PC-3 (cell line): ENCODE measurements at regions not wholly inside any gene's neighbourhood (a gene's known extent, or its start where the extent isn't known, plus 50 kb on each side); places are given as distances from the start of the nearest gene placed in this dataset.
"Not testable (repeated sequence)": the region's sequence is repeated elsewhere in the genome, so short reads cannot be mapped to it uniquely, and the experiment has no call there.

Experiments
- ATAC-seq: fragments of 200-7000 bp; cut with Tn5 transposase; 2 replicates; pipeline ENCODE4 v1.9.1; 2020; ENCODE audit warnings: mild to moderate bottlenecking, moderate library complexity
- BruUV-seq: library from RNA; stranded (reverse); fragments of 400-500 nt; replicated peaks from 2 replicates; lab custom pipeline; 2021; lab: Mats Ljungman, UMichigan
- CTCF ChIA-PET: fragments of 300-600 bp; sonication (Branson Sonifier 250); formaldehyde crosslinking; loops from one replicate; lab custom pipeline; 2022; ENCODE audit warnings: antibody characterized with exemption; lab: Charles Lee
- POLR2A ChIA-PET: fragments of 300-600 bp; sonication (Branson Sonifier 250); formaldehyde crosslinking; loops from one replicate; lab custom pipeline; 2022; ENCODE audit warnings: antibody characterized with exemption; ENCODE audit not compliant: unreplicated experiment; lab: Charles Lee
- DNase-seq: peaks from one replicate; pipeline ENCODE4 v3.0.0-alpha.2; 2015
- H2AFZ ChIP-seq: fragments of 300-600 bp; sonication (generic); 2 replicates; pipeline ENCODE4 v1.6.0; 2016; ENCODE audit warnings: antibody characterized with exemption, low read length
- H3F3A ChIP-seq: fragments of 300-600 bp; sonication (generic); one replicate; pipeline ENCODE4 v1.6.0; 2017; ENCODE audit warnings: antibody characterized with exemption, low read length, control low read depth, mild to moderate bottlenecking; ENCODE audit not compliant: unreplicated experiment
- H3K27ac ChIP-seq: fragments of 300-600 bp; sonication (generic); 2 replicates; pipeline ENCODE4 v1.5.1; 2016; ENCODE audit warnings: mild to moderate bottlenecking, low read length
- H3K27me3 ChIP-seq: fragments of 300-600 bp; sonication (generic); 2 replicates; pipeline ENCODE4 v1.6.1; 2016; ENCODE audit warnings: low read length, mixed read lengths
- H3K36me3 ChIP-seq: fragments of 300-600 bp; sonication (generic); 2 replicates; pipeline ENCODE4 v1.6.1; 2016; ENCODE audit warnings: low read depth, mixed run types, low read length, mixed read lengths
- H3K4me1 ChIP-seq: fragments of 300-600 bp; sonication (generic); 2 replicates; pipeline ENCODE4 v1.5.1; 2016; ENCODE audit warnings: low read length; ENCODE audit not compliant: insufficient read depth
- H3K4me2 ChIP-seq: fragments of 300-600 bp; sonication (generic); 2 replicates; pipeline ENCODE4 v1.6.0; 2016; ENCODE audit warnings: low read length
- H3K4me3 ChIP-seq: fragments of 300-600 bp; sonication (generic); 2 replicates; pipeline ENCODE4 v1.5.1; 2016; ENCODE audit warnings: mild to moderate bottlenecking, low read length, mixed read lengths
- H3K79me2 ChIP-seq: fragments of 300-600 bp; sonication (generic); 2 replicates; pipeline ENCODE4 v1.6.1; 2017; ENCODE audit warnings: low read length, mixed read lengths
- H3K9ac ChIP-seq: fragments of 300-600 bp; sonication (generic); 2 replicates; pipeline ENCODE4 v1.6.0; 2016; ENCODE audit warnings: mild to moderate bottlenecking, low read length
- H3K9me2 ChIP-seq: fragments of 300-600 bp; sonication (generic); replicated peaks from 2 replicates; pipeline ENCODE4 v1.6.1; 2016; ENCODE audit warnings: mixed run types, low read length, mixed read lengths
- H3K9me3 ChIP-seq: fragments of 300-600 bp; sonication (generic); 2 replicates; pipeline ENCODE4 v1.6.1; 2016; ENCODE audit warnings: low read length, mixed read lengths
- H4K20me1 ChIP-seq: fragments of 300-600 bp; sonication (generic); 2 replicates; pipeline ENCODE4 v1.6.1; 2016; ENCODE audit warnings: low read length, mixed read lengths
- CTCF ChIP-seq: fragments of 300-600 bp; sonication (generic); conservative IDR thresholded peaks from 2 replicates; pipeline ENCODE4 v1.5.1; 2017; ENCODE audit warnings: antibody characterized with exemption, low read depth, mild to moderate bottlenecking, low read length
- EZH2 ChIP-seq: fragments of 300-600 bp; sonication (generic); IDR thresholded peaks from one replicate; pipeline ENCODE4 v1.6.1; 2017; ENCODE audit warnings: antibody characterized with exemption, mild to moderate bottlenecking, low read length; ENCODE audit not compliant: unreplicated experiment
- EZH2phosphoT487 ChIP-seq: fragments of 300-600 bp; sonication (generic); IDR thresholded peaks from 2 replicates; pipeline ENCODE4 v1.6.1; 2018; ENCODE audit warnings: mild to moderate bottlenecking, antibody characterized with exemption, low read length, borderline replicate concordance
- intact Hi-C: fragments of 100-400 bp; cut with micrococcal nuclease; formaldehyde crosslinking; loops from 2 replicates; pipeline ENCODE4 v1.9.0; 2023

DNA sequence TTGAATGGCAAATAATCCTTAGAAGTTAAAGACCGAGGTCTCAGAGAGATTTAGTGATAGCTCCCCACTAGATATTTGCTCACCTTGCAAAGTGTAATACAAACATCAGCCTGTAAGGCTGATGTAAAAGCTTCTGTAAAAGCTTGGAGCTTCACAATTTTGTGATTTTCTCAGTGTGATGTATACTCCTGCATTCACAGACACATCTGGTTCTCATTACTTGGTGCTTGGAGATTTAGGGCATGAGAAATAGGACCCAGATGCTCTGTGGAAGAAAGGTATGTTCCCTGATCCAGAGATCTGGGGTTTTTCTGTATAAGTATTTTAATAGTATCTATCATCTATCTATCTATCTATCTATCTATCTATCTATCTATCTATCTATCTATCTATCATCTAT, 1664.3 kb downstream of the C4orf33 start:
- Histone ChIP-seq H3K79me2 (no peaks in the 10 kb centered on the region), H4K20me1 (no peaks in the 10 kb centered on the region), H2AFZ (no peak overlapping the region), H3K27ac (no peak overlapping the region), H3K36me3 (no peaks in the 10 kb centered on the region), H3K4me2 (no peak overlapping the region), H3F3A (no peaks in the 10 kb centered on the region), H3K4me1 (no peaks in the 10 kb centered on the region), H3K4me3 (no peak overlapping the region), H3K27me3 (no peaks in the 10 kb centered on the region), H3K9me2 (no peaks in the 10 kb centered on the region), H3K9ac (no peak overlapping the region), H3K9me3 (no peaks in the 10 kb centered on the region)
- DNase-seq (no peak), ATAC-seq (no peak)
- ChIA-PET POLR2A (interaction anchor here (0.8 kb wide), 1 partner anchor 39 kb away, joined by 3 read pairs; no protein-coding TSS in a partner anchor), CTCF (no interaction called here)
- TF ChIP-seq CTCF (no peak), EZH2phosphoT487 (no peak), EZH2 (no peak)
- no TSS peak for BruUV-seq
- intact Hi-C loops, result no loop called here

DNA sequence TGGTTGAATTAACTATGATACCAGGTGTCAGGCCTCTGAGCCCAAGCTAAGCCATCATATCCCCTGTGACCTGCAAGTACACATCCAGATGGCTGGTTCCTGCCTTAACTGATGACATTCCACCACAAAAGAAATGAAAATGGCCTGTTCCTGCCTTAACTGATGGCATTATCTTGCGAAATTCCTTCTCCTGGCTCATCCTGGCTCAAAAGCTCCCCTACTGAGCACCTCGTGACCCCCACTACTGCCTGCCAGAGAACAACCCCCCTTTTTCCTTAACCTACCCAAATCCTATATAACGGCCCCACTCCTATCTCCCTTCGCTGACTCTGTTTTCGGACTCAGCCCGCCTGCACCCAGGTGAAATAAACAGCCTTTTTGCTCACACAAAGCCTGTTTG, 1671.4 kb downstream of the C4orf33 start:
- H3K9me2 ChIP-seq, H3K36me3 ChIP-seq, H3K9me3 ChIP-seq, H3K27ac ChIP-seq, H3F3A ChIP-seq, H3K27me3 ChIP-seq, intact Hi-C loops, H3K4me2 ChIP-seq, H4K20me1 ChIP-seq, POLR2A ChIA-PET, BruUV-seq, CTCF ChIA-PET, H2AFZ ChIP-seq, H3K79me2 ChIP-seq, DNase-seq, H3K4me1 ChIP-seq, ATAC-seq, H3K9ac ChIP-seq, H3K4me3 ChIP-seq: not testable (repeated sequence)

GRCh38 chr4:130772966-130773365, 1677.0 kb downstream of the C4orf33 start:
- intact Hi-C loops, H2AFZ ChIP-seq, H3K4me1 ChIP-seq, H3K27ac ChIP-seq, H3K9me2 ChIP-seq, H3K36me3 ChIP-seq, H3K27me3 ChIP-seq, H3K4me2 ChIP-seq, H3K9me3 ChIP-seq, H3F3A ChIP-seq, H4K20me1 ChIP-seq, CTCF ChIA-PET, H3K4me3 ChIP-seq, DNase-seq, H3K79me2 ChIP-seq, POLR2A ChIA-PET, BruUV-seq, H3K9ac ChIP-seq, ATAC-seq: not testable (repeated sequence)

DNA sequence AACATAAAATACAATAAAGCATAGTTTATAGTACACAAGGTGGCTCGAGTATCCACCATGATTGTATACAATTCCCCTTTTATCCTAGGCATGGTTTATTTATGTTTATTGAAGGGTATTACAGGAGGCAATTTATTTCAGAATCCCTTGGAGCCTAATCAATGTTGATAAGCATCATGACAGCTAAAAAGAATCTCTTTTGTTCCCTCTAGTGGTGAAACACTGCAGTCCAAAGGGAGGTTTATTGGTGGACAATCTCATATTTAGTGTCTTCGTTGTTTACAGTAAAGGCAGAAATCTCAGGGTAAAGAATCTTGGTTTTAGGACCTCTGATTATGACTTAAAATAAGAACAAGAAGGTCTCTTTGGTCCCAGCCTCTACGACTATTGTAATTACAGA, 1712.5 kb downstream of the C4orf33 start:
- ATAC-seq, result peak; percentile 43; the same call in 1 of the 2 replicates
- Histone ChIP-seq H3K9ac (no peak overlapping the region), H3K79me2 (no peaks in the 10 kb centered on the region), H3K9me2 (no peaks in the 10 kb centered on the region), H3F3A (no peaks in the 10 kb centered on the region), H3K27ac (no peak overlapping the region), H4K20me1 (no peaks in the 10 kb centered on the region), H3K27me3 (no peaks in the 10 kb centered on the region), H3K4me3 (no peak overlapping the region), H3K36me3 (no peaks in the 10 kb centered on the region), H3K9me3 (no peaks in the 10 kb centered on the region), H2AFZ (no peak overlapping the region), H3K4me2 (no peak overlapping the region), H3K4me1 (no peaks in the 10 kb centered on the region)
- DNase-seq, result peak; percentile 49
- CTCF ChIA-PET, result no interaction called here
- no TSS peak for BruUV-seq
- POLR2A ChIA-PET, result no interaction called here
- TF ChIP-seq CTCF, result peak; percentile 66
- TF ChIP-seq EZH2, result no peak
- intact Hi-C loops, result loop anchor here (1.0 kb wide), 1 partner anchor 449 kb away; no protein-coding TSS in a partner anchor
